HG03432 (cell line): ENCODE measurements at regions not wholly inside any gene's neighbourhood (a gene's known extent, or its start where the extent isn't known, plus 50 kb on each side); places are given as distances from the start of the nearest gene placed in this dataset.

ENCODE experiments used
- ATAC-seq: cut with Tn5 transposase; IDR thresholded peaks from one replicate; pipeline ENCODE4 v1.9.1; 2021; ENCODE audit warnings: mild to moderate bottlenecking, moderate library complexity; ENCODE audit not compliant: unreplicated experiment

GRCh38 chr9:108656566-108656965, 199.2 kb downstream of the ACTL7B start:
- ATAC-seq, result no peak

- ATAC-seq, result no peak
Measured at GRCh38 chr9:108655818-108656217, 200.0 kb downstream of the ACTL7B start.

- ATAC-seq, result no peak
Measured at GRCh38 chr9:108654566-108654965, 201.2 kb downstream of the ACTL7B start.

- ATAC-seq, result no peak
Measured at GRCh38 chr9:108652851-108653250, 202.9 kb downstream of the ACTL7B start.

- ATAC-seq, result no peak
Measured at GRCh38 chr9:108650826-108651225, 205.0 kb downstream of the ACTL7B start.

GRCh38 chr9:108645520-108645919, 210.3 kb downstream of the ACTL7B start:
- no peak for ATAC-seq

- ATAC-seq, result no peak
Measured at GRCh38 chr9:108643731-108644510, 211.9 kb downstream of the ACTL7B start.

- ATAC-seq, result no peak
Measured at GRCh38 chr9:108642871-108643270, 212.9 kb downstream of the ACTL7B start.

- no peak for ATAC-seq
Measured at GRCh38 chr9:108640230-108640629, 215.6 kb downstream of the ACTL7B start.

GRCh38 chr9:108639696-108640095, 216.1 kb downstream of the ACTL7B start:
- ATAC-seq, result no peak

- no peak for ATAC-seq
Measured at GRCh38 chr9:108639091-108639490, 216.7 kb downstream of the ACTL7B start.

GRCh38 chr9:108637340-108637739, 218.4 kb downstream of the ACTL7B start:
- ATAC-seq, result no peak

- no peak for ATAC-seq
Measured at GRCh38 chr9:108636013-108636412, 219.8 kb downstream of the ACTL7B start.

- ATAC-seq, result no peak
Measured at GRCh38 chr9:108634672-108635462, 220.9 kb downstream of the ACTL7B start.

- ATAC-seq, result no peak
Measured at GRCh38 chr9:108634204-108634603, 221.6 kb downstream of the ACTL7B start.

GRCh38 chr9:108631496-108632285, 224.1 kb downstream of the ACTL7B start:
- ATAC-seq, result no peak

GRCh38 chr9:108628316-108628715, 227.5 kb downstream of the ACTL7B start:
- no peak for ATAC-seq

GRCh38 chr9:108626743-108627142, 229.0 kb downstream of the ACTL7B start:
- no peak for ATAC-seq

- no peak for ATAC-seq
Measured at GRCh38 chr9:108621991-108622855, 233.6 kb downstream of the ACTL7B start.

- ATAC-seq, result no peak
Measured at GRCh38 chr9:108620767-108621166, 235.0 kb downstream of the ACTL7B start.
